OCI-LY7 (cell line): ENCODE measurements at regions not wholly inside any gene's neighbourhood (a gene's known extent, or its start where the extent isn't known, plus 50 kb on each side); places are given as distances from the start of the nearest gene placed in this dataset.

Experiments used
- EZH2phosphoT487 ChIP-seq: fragments of 200-600 bp; sonication (generic); IDR thresholded peaks from 2 replicates; pipeline ENCODE4 v1.6.1; 2018; ENCODE audit warnings: low read depth, borderline replicate concordance, mild to moderate bottlenecking, mixed run types, antibody characterized with exemption, low read length, moderate library complexity, mixed read lengths
- TF ChIP-seq, protein P1 (sequence below): fragments of 200-600 bp; sonication (generic); conservative IDR thresholded peaks from 2 replicates; pipeline ENCODE4 v1.5.1; 2014; ENCODE audit warnings: mild to moderate bottlenecking, antibody characterized with exemption, low read length, moderate library complexity, mixed read lengths

- TF ChIP-seq, protein P1, sequence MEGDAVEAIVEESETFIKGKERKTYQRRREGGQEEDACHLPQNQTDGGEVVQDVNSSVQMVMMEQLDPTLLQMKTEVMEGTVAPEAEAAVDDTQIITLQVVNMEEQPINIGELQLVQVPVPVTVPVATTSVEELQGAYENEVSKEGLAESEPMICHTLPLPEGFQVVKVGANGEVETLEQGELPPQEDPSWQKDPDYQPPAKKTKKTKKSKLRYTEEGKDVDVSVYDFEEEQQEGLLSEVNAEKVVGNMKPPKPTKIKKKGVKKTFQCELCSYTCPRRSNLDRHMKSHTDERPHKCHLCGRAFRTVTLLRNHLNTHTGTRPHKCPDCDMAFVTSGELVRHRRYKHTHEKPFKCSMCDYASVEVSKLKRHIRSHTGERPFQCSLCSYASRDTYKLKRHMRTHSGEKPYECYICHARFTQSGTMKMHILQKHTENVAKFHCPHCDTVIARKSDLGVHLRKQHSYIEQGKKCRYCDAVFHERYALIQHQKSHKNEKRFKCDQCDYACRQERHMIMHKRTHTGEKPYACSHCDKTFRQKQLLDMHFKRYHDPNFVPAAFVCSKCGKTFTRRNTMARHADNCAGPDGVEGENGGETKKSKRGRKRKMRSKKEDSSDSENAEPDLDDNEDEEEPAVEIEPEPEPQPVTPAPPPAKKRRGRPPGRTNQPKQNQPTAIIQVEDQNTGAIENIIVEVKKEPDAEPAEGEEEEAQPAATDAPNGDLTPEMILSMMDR = no peak
- no peak for TF ChIP-seq EZH2phosphoT487
These were observed 136.2 kb upstream of the HCCS start for GRCh38 chrX:10974920-10975319.
